Nephron progenitor cell (in vitro differentiated cells): ENCODE measurements at regions not wholly inside any gene's neighbourhood (a gene's known extent, or its start where the extent isn't known, plus 50 kb on each side); places are given as distances from the start of the nearest gene placed in this dataset.

Experiments
- DNase-seq: peaks from one replicate; pipeline ENCODE4 v3.0.0; 2021
- H3K27ac Mint-ChIP-seq: 2 replicates; pipeline ENCODE4 v1.8.0; 2021; ENCODE audit warnings: mild to moderate bottlenecking, moderate library complexity, mixed read lengths
- H3K27me3 Mint-ChIP-seq: 2 replicates; pipeline ENCODE4 v1.8.0; 2021; ENCODE audit warnings: mild to moderate bottlenecking, low read depth, mixed read lengths; ENCODE audit not compliant: poor library complexity
- H3K36me3 Mint-ChIP-seq: 2 replicates; pipeline ENCODE4 v1.8.0; 2021; ENCODE audit warnings: low read depth, mixed read lengths
- H3K4me1 Mint-ChIP-seq: 2 replicates; pipeline ENCODE4 v1.8.0; 2021; ENCODE audit warnings: mixed read lengths
- H3K4me3 Mint-ChIP-seq: 2 replicates; pipeline ENCODE4 v1.8.0; 2021; ENCODE audit warnings: mild to moderate bottlenecking, moderate library complexity, mixed read lengths
- H3K9me3 Mint-ChIP-seq: 2 replicates; pipeline ENCODE4 v1.8.0; 2021; ENCODE audit warnings: mild to moderate bottlenecking, moderate library complexity, mixed read lengths
- CTCF ChIP-seq: fragments of 200-600 bp; sonication (generic); IDR thresholded peaks from 2 replicates; pipeline ENCODE4 v1.5.0; 2021; ENCODE audit warnings: antibody characterized with exemption

- peaks cover 4% of the 10 kb centered on the region for H3K36me3 Mint-ChIP-seq
- TF ChIP-seq CTCF, result no peak
- peaks cover 17% of the 10 kb centered on the region for H3K9me3 Mint-ChIP-seq
- peaks cover 4% of the 10 kb centered on the region for H3K27me3 Mint-ChIP-seq
- peaks cover 43% of the 10 kb centered on the region for H3K4me1 Mint-ChIP-seq
- peak; percentile 8 for DNase-seq
- H3K4me3 Mint-ChIP-seq, result peak overlapping the region; percentile 54
- peak overlapping the region; percentile 60 for H3K27ac Mint-ChIP-seq
Measured at GRCh38 chr13:59111751-59112171, 1052.0 kb downstream of the DIAPH3 start.

- peaks cover 12% of the 10 kb centered on the region for H3K9me3 Mint-ChIP-seq
- peaks cover 43% of the 10 kb centered on the region for H3K4me1 Mint-ChIP-seq
- H3K27ac Mint-ChIP-seq, result peak overlapping the region; percentile 60
- H3K27me3 Mint-ChIP-seq, result peaks cover 4% of the 10 kb centered on the region
- no peak for TF ChIP-seq CTCF
- DNase-seq, result no peak
- H3K4me3 Mint-ChIP-seq, result no peak overlapping the region
- no peaks in the 10 kb centered on the region for H3K36me3 Mint-ChIP-seq
Measured at GRCh38 chr13:59112221-59112718, 1051.5 kb downstream of the DIAPH3 start.

GRCh38 chr13:59119475-59119874, 1044.3 kb downstream of the DIAPH3 start:
- peaks cover 4% of the 10 kb centered on the region for H3K4me1 Mint-ChIP-seq
- H3K9me3 Mint-ChIP-seq, result no peaks in the 10 kb centered on the region
- no peaks in the 10 kb centered on the region for H3K36me3 Mint-ChIP-seq
- TF ChIP-seq CTCF, result no peak
- no peak overlapping the region for H3K27ac Mint-ChIP-seq
- H3K27me3 Mint-ChIP-seq, result no peaks in the 10 kb centered on the region
- no peak for DNase-seq
- H3K4me3 Mint-ChIP-seq, result no peak overlapping the region

GRCh38 chr13:59120297-59120843, 1043.4 kb downstream of the DIAPH3 start:
- DNase-seq, result no peak
- TF ChIP-seq CTCF, result no peak
- Mint-ChIP-seq H3K9me3 (no peaks in the 10 kb centered on the region), H3K36me3 (no peaks in the 10 kb centered on the region), H3K27ac (no peak overlapping the region), H3K4me3 (no peak overlapping the region), H3K27me3 (no peaks in the 10 kb centered on the region), H3K4me1 (no peaks in the 10 kb centered on the region)

GRCh38 chr13:59121507-59121906, 1042.2 kb downstream of the DIAPH3 start:
- TF ChIP-seq CTCF, result no peak
- no peak for DNase-seq
- Mint-ChIP-seq H3K27me3 (no peaks in the 10 kb centered on the region), H3K4me3 (no peak overlapping the region), H3K9me3 (no peaks in the 10 kb centered on the region), H3K4me1 (no peaks in the 10 kb centered on the region), H3K27ac (peak overlapping the region; percentile 2), H3K36me3 (no peaks in the 10 kb centered on the region)

- TF ChIP-seq CTCF, result no peak
- Mint-ChIP-seq H3K9me3 (no peaks in the 10 kb centered on the region), H3K27me3 (no peaks in the 10 kb centered on the region), H3K27ac (no peak overlapping the region), H3K36me3 (no peaks in the 10 kb centered on the region), H3K4me1 (peaks cover 4% of the 10 kb centered on the region), H3K4me3 (no peak overlapping the region)
- DNase-seq, result no peak
Measured at GRCh38 chr13:59126474-59126873, 1037.3 kb downstream of the DIAPH3 start.
